ENCODE measurements at regions not wholly inside any gene's neighbourhood (a gene's known extent, or its start where the extent isn't known, plus 50 kb on each side); places are given as distances from the start of the nearest gene placed in this dataset.

DNA sequence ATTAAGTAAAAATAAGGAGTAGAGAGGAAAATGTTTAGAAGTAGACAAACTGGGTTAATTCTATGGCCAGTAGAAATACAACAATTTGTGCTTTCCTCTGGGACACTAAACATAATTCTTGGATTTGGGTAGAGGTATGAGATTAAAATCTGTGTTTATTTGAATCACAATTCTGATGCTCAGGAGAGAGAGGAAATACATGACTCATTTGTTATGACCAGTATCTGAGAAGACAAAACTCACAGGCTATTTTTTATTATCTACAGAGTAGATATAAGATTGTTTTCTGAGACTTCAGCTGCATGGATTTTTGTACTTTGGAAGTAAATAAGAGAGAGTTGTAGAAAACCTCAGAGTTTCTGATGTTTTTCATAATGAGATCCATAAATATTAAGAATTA lies 315.7 kb upstream of the CWC22 start:
- no peak for DNase-seq (ENCODE audit: low read depth in 1 of 2, low spot score in 1 of 2)

DNA sequence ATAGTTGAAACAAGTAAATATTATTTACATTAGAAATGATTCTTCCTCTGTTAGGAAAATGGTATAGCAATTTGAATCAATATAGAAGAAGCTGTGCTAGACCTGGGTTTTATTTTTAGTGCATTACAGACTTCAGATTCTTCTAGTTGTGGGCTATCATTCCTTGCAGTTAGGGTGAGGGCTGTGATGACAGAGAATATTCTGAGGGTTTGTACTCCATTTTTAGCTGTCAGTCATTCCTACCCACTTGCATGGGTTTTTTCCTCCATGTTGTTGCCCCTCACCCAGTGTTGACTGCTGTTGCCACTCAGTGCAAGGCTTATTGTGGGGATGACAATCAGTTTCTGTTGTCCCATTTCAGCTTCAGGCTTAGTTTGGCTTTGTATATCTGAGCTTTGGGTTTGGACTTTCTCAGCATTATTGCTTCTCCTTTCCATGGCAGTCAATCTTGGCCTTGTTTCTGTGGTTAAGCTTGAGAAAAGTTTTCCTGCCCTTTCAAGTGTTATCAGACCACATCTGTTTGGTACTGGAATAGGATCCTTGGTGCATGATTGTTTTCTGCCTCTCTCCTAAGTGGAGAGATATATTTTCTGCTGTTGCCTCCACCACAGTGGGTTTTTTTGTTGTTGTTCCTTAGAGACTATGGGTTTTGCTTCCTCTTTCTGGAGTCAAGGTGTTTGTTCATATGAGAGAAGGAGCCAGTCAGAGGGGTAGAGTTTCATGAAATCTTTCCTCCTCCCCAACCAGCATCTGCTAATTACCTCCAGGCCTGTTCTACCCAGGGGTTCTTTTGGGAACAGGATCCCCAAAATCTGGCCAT lies 312.7 kb upstream of the CWC22 start:
- DNase-seq (ENCODE audit: low read depth in 1 of 2, low spot score in 1 of 2), result no peak

DNA sequence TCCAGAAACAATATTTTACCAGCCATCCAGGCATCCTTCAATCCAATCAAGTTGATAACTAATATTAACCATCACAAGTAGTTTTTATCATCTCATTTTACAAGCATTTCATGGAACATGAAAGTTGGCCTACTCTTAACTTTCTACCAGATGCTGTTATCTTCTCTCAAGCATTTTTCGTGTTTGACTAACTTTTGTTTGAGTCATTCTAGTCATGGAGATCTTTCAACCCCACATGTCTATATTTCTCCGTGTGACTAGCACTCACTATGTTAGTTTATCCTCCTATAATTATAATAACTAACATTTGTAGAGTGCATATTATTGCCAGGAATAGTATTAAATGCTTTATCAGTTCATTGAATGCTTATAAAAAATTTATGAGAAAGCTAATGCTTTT lies 307.0 kb upstream of the CWC22 start:
- DNase-seq (ENCODE audit: low read depth in 1 of 2, low spot score in 1 of 2), result no peak

DNA sequence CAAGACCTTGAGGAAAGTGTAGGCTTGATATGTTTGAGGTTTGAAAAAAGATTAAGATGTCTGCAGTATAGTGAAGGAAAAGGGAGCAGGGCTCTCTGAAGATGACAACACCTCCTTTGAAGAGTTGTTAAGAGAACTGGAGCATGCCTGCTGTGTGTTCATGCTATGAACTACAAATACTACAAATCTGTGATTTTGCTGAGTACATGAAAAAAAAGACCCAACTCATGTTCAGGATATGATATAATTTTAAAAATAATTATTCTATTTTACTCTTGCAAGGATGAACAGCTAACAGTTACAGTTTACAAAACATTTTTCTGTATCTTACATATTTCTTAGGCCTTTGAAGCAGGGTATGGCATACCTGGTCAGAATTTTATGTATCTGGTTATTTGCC lies 305.4 kb upstream of the CWC22 start:
- DNase-seq (ENCODE audit: low read depth in 1 of 2, low spot score in 1 of 2), result no peak

DNA sequence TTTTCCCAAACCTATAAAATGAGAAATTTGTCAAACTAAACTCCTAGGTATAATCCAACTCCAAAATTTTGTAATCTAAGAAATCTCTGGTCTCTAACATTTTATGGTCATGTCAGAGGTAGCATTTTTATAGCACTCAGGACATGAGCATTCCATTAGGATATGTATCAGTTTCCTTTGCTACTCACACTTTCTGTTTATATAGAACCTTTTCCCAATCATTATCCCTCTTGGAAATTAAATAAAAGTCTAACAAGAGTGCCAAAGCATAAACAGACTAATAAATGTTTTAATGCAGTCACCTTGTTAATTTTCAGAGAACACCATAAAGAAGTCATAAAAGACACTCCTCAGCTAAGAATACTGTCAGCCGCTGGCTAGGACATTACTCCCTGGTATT lies 300.0 kb upstream of the CWC22 start:
- no peak for DNase-seq (ENCODE audit: low read depth in 1 of 2, low spot score in 1 of 2)

DNA sequence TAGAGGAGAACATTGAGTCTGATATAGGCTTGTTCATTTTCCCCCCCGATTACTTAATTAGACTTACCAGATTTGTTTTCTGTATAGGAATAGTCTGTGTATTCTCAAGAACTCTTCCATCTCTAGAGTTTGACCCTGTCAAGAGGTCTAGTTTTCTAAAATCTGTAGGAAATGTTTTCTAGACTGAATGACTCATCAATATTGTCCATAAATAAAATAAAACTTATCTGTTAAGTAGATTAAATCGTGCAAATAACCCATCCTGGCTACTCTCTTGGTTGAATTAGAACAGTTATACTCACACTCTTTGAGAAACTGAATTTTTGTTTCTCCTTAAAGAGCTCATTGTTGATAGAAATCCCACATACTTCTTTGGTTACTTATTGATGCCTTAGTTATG lies 299.2 kb upstream of the CWC22 start:
- DNase-seq (ENCODE audit: low read depth in 1 of 2, low spot score in 1 of 2), result no peak

DNA sequence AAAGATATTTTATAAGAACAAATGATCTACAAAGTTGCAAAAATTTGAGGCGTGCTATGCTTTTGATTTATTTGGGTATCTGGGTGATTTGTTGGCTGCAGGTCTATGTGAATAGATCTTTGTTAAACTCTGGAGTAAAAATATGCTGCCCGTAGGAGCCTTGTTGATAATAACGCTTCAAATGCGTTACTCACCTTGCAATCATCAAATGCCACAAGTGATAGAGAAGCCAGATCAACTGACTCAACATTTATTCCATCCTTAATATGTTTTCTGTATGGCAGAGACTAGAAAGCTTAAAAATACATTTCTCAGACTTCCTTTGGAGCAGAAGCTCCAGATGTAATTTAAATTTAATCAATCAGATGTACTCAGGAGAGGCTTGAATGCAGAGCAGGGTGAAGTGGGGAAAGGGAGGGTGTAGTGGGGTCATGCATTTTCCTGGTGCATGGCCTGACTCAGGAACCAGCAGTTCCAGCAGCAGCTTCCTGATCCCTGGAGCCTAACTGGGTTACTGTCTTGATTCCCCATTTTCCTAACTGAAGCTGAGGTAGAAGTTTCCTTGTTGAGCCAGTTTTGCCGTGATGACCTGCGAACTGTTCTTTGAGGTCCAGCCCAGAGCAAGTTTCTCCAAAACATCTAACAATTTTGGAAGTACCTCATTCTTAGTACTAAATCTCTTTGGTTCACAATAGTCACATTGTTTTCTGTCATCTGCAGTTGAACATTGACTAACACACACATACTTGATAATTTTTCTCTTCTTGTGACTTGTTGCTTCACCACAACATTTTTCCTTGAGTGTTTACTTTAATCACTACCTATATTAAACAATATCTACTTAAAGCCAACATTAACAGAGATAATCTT lies 284.7 kb upstream of the CWC22 start:
- no peak for DNase-seq (ENCODE audit: low read depth in 1 of 2, low spot score in 1 of 2)

DNA sequence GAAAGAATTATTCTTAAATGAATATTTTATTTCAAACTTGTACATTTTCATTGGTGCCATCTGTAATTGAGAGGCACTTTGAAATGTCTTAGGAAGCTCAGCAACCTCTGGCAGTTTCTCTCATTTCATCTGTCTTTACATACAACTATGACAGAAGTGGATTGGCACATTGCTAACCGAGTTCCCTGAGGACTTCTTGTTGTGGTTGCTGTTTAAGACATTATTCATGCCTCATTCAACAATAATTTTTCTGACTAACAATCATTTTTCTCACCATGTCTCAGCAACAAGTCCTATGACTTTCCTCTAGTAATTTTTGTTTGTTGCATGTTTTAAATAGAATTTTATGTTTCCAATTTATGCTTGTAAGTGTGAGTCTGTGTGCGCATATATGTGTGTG lies 284.0 kb upstream of the CWC22 start:
- no peak for DNase-seq (ENCODE audit: low read depth in 1 of 2, low spot score in 1 of 2)

DNA sequence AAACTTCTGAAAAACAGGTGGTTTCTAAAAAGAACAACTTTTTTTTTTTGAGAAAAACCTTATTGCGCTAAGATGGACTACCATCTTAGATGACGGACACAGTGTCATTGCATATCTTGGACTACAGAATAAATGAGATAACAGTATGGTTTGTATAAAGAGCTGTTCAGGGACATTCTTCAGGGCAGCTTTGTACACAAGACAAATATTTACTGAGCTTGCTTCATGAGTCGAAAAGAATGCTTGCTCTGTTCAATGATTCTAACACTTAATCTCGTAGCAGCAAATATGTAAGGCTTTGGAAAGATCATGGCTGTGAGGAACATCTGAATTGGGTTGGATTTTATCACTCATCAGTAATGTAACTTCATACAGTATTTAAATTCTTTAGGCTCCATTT lies 282.5 kb upstream of the CWC22 start:
- DNase-seq (ENCODE audit: low read depth in 1 of 2, low spot score in 1 of 2), result no peak

DNA sequence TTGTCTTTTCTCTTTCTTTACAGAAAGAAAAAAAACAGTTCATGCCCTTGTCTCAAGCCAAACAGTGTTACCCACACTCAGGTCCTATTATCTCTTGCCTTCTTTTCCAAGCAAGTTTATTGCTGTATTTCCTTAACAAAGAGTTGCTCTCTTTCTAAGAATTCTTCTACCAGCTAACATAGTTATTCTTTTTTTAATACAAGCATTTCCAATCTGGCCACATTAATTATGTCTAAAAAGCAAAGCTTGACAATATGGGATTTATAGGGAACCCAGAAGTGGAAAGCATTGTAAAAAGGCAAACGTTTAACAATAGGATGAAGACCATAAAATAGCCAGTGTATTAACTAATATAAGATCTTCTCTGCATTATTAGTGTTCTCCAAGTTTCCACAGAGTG lies 272.5 kb upstream of the CWC22 start:
- no peak for DNase-seq (ENCODE audit: low read depth in 1 of 2, low spot score in 1 of 2)

DNA sequence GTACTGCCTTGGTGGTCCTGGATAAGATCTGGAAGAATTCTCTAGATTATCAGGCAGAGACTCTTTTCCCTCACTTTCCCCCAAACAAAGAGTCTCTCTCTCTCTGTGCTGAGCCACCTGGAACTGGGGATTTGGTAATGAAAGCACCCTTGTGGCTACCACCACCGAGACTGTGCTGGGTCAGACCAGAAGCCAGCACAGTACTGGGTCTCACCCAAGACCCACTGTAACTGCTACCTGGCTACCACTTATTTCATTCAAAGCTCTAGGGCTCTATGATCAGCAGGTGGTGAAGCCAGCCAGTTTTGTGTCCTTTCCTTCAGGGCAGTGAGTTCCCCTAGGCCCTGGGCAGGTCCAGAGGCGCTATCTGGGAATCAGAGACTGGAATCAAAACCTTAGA lies 269.6 kb upstream of the CWC22 start:
- no peak for DNase-seq (ENCODE audit: low read depth in 1 of 2, low spot score in 1 of 2)

DNA sequence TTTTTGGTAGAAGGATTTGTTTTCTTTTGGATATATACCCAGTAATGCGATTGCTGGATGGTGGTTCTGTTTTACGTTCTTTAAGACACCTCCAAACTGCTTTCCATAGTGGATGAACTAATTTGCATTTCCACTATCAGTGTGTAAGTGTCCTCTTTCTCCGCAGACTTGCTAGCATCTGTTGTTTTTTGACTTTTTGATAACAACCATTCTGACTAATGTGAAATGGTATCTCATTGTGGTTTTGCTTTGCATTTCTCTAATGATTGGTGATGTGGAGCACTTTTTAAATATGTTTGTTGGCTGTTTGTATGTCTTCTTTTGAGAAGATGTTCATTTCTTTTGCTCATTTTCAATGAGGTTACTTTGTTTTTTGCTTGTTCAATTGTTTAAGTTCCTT lies 260.9 kb upstream of the CWC22 start:
- no peak for DNase-seq (ENCODE audit: low read depth in 1 of 2, low spot score in 1 of 2)

DNA sequence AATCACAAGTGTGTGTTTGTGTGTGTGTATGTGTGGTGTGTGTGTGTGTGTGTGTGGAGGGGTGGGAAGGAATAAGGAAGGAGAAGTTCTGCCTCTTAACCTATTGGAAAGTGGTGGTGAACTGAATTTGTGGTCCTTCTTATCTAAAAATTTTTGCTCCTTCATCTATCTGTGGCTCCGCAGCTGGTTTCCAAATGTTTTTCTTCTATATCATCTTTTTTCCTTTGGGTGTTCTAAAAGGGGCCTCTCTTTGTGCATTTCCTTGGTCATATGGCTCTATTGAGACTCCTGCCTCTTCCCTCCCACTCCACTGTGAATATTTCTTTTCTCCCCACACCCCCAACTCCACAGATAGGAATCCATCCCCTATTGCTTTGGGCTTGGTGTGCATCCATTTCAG lies 254.9 kb upstream of the CWC22 start:
- no peak for DNase-seq (ENCODE audit: low read depth in 1 of 2, low spot score in 1 of 2)

DNA sequence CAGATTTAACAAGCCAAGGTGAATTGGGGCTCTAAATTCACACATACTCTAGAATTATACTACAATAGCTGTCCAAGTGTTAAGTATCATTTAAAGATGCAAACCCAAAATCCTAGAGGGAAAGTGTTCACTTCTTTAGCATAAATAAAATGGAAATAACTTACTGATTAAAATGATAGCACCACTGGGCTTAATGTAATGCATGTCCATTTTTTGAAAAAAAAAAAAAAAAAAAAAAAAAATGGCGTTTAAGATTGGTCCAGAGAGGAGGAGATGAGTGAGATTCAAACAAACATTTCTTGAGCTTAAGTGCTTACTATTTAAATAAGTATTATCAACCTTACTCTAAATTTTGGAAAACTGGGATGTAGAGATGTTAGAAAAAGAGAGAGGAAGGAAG lies 251.5 kb upstream of the CWC22 start:
- no peak for DNase-seq (ENCODE audit: low read depth in 1 of 2, low spot score in 1 of 2)

DNA sequence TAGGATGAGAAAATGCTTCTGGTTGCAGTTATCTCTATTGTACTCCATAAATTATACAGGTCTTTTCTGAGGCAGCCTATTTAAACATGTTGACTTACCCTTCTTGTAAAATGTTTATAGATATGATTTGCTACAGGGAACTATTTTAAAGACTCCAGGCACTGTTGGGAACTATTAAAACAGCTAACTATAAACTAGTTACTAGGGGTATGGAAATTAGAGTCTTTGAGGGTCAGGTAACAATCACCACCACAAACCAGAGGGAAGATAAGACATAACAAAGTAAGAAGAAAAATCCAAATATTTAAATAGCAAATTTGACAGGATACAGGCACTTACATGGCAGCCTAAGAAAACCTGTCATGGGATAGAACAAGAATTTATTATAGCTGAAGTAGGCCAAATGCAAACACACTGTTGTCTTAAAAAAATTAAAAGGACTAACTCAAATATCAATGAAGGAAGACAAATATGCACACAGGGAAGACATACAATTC lies 251.0 kb upstream of the CWC22 start:
- no peak for DNase-seq (ENCODE audit: low read depth in 1 of 2, low spot score in 1 of 2)

DNA sequence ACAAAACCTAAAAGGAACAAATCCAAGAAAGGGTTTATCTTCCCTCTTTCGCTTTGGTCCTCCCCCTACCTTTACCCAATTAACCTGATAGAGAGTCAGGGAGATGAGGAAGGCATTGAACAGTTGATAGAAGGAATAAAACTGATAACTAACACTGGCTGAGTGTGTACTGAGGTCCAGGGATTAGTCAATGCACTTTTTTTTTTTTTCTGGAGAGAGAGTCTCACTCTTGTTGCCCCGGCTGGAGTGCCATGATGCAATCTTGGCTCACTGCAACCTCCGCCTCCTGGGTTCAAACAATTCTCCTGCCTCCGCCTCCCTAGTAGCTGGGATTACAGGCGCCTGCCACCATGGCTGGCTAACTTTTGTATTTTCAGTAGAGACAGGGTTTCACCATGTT lies 250.2 kb upstream of the CWC22 start:
- DNase-seq (ENCODE audit: low read depth in 1 of 2, low spot score in 1 of 2), result no peak

DNA sequence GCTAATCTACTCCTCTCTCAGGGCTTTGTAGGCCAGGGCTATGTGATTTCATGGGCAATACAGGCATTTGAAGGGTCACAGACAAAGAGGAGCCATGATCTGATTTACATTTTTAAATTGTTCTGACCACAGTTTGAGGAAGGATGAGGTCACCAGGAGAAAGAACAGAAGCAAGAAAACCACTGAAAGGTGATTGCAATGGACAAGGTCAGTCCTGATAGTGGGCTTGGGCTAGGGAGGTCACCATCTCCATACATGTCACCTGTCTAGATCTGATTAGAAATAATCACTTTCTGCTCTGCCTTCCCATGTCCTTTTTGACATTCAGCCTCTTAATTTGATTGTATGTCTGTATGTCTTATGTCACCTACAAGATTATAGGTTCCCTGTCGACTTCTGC lies 248.9 kb upstream of the CWC22 start:
- DNase-seq (ENCODE audit: low read depth in 1 of 2, low spot score in 1 of 2), result no peak

DNA sequence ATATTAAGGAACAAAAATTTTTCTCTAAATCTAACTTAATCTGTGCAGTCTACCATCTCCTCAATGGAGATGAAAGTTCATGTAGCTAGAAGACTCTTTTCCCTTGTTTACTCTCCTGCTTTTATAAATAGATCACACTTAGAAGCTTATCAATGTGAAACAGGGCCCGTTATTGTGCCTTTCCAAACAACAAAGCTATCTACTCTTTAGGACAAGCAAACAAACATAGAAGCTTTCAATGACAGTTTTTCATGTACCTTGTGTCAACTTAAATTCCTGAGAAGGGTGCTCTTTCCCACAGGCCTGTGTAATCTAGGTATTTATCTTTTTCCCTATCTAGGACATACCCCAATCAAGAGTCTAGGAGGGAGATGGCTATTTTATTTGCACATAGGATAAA lies 247.8 kb upstream of the CWC22 start:
- DNase-seq (ENCODE audit: low read depth in 1 of 2, low spot score in 1 of 2), result no peak

DNA sequence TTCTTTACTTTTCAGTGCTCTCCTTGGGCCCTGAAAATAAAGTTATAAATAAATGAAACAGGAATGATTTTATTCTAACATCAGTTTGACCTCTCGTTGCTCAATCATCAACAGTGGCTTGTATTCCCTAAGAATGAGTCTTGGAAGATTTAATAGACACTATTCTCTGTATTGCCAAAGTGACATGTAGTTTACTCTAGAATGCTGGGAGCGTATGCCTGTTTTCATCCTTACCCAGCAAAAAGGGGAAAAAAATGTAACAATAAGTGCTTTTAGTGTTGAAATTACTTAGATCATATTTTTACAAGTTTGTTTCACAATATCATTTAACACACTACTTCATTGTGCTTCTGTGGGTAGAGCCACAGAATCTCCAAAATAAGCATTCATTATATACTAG lies 240.6 kb upstream of the CWC22 start:
- no peak for DNase-seq (ENCODE audit: low read depth in 1 of 2, low spot score in 1 of 2)

DNA sequence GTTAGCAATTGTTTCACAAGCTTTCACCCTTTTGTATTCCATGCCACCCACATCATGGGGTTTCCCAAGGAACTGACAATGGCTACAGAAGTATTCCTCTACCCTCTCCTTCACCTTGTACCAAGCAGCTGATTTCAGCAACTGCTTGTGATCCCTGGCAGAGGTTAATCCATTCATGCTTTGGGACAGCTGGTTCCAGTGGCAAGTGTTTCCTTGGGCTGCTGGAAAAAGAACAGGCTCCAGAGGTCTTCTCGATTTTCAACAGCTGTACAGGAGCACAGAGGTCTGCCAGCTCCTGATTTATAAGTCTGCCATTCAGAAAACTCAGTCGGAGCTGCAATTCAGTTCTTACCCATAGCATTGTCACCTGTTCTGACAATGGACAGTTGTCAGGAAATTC lies 239.2 kb upstream of the CWC22 start:
- no peak for DNase-seq (ENCODE audit: low read depth in 1 of 2, low spot score in 1 of 2)

DNA sequence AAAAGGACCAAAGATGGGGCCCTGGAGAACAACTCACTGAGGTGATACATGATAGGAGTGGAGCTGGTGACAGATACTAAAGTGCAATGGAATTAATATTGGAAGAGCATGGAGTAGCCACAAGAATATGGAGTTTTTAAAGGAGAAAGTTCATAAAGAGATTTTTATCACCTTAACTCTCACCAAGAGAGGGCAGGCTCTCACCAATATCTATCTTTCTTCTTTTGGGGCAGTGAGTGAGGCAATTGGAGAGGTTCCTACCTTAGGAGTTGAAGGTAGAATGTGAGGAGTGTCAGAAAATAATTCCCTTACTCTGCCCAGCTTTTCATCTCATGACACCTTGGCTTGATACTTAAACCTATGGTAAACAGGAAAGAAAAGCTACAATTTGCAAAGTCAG lies 233.7 kb upstream of the CWC22 start:
- no peak for DNase-seq (ENCODE audit: low read depth in 1 of 2, low spot score in 1 of 2)

DNA sequence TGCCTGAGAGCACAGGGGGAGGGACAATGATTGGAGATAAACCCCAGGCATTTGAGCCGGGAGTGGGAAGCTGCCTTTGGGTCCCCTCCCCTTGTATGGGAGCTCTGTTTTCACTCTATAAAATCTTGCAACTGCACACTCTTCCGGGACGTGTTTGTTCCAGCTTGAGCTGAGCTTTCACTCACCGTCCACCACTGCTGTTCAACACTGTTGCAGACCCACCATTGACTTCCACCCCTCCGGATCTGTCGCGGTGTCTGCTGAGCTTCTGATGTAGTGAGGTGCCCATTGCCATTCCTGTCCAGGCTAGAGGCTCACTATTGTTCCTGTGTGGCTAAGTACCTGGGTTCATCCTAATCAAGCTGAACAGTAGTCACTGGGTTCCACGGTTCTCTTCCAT lies 231.6 kb upstream of the CWC22 start:
- no peak for DNase-seq (ENCODE audit: low read depth in 1 of 2, low spot score in 1 of 2)

Measured in activated T-helper 1 cell treated with anti-CD3 and anti-CD28 coated beads, Interleukin-2, amount 50 U/mL, for 16 hours (primary cell).